Keratinocyte (primary cell): ENCODE measurements at regions not wholly inside any gene's neighbourhood (a gene's known extent, or its start where the extent isn't known, plus 50 kb on each side); places are given as distances from the start of the nearest gene placed in this dataset.

ENCODE experiments used
- CTCF ChIP-seq, 3 experiments: IDR thresholded peaks in 1 of 3; conservative IDR thresholded peaks in 1 of 3; optimal IDR thresholded peaks in 1 of 3; 2 replicates in 2 of 3; 3 replicates in 1 of 3; pipeline versions ENCODE3 to v1.5.1; 2011; ENCODE audit warnings: low read length in 3 of 3, mild to moderate bottlenecking in 3 of 3, moderate library complexity in 2 of 3, control low read depth in 1 of 3, inconsistent platforms in 1 of 3; ENCODE audit not compliant: insufficient read depth in 2 of 3; ENCODE audit errors: extremely low read depth in 1 of 3
- EZH2 ChIP-seq: IDR thresholded peaks from one replicate; pipeline ENCODE4 v1.6.1; 2012; ENCODE audit warnings: inconsistent platforms, mild to moderate bottlenecking, low read length, moderate library complexity

GRCh38 chr4:35820003-35820402 is 424.3 kb downstream of the ARAP2 start:
- TF ChIP-seq CTCF (optimal IDR thresholded peaks at IDR 0.05 in 1 of 3, IDR thresholded peaks at IDR 0.05 in 1 of 3, conservative IDR thresholded peaks at IDR 0.05 in 1 of 3; ENCODE audit: extremely low read depth in 1 of 3, insufficient read depth in 2 of 3, low read length in 3 of 3) (no peak), EZH2 (no peak)
